T-cell (primary cell): ENCODE measurements at regions not wholly inside any gene's neighbourhood (a gene's known extent, or its start where the extent isn't known, plus 50 kb on each side); places are given as distances from the start of the nearest gene placed in this dataset.

Experiments used
- ATAC-seq, 4 experiments: fragments of 200-7000 bp in 3 of 4; fragments of 150-1000 bp in 1 of 4; cut with Tn5 transposase; replicated peaks in 1 of 4; 1 replicate in 3 of 4; 2 replicates in 1 of 4; pipeline ENCODE4 v1.10.0; 2021; ENCODE audit warnings: moderate library complexity in 3 of 4, mild to moderate bottlenecking in 2 of 4, moderate number of reproducible peaks in 1 of 4
- CTCF ChIA-PET, 2 donors: fragments of 300-600 bp; sonication (Branson Sonifier 250); formaldehyde crosslinking; loops; one replicate each; lab custom pipeline; 2022; ENCODE audit warnings: antibody characterized with exemption in 2 of 2; lab: Charles Lee
- POLR2A ChIA-PET, 2 donors: fragments of 300-600 bp; sonication (Branson Sonifier 250); formaldehyde crosslinking; loops; one replicate each; lab custom pipeline; 2022; ENCODE audit warnings: antibody characterized with exemption in 2 of 2; lab: Charles Lee
- DNase-seq, 35 experiments: peaks; one replicate each; pipeline versions ENCODE4 v3.0.0 to v3.0.0-alpha.2; 2013 to 2023
- H3K27ac ChIP-seq: one replicate; pipeline ENCODE4 v1.5.1; 2013; ENCODE audit warnings: low read length
- H3K27me3 ChIP-seq, 2 experiments: replicated peaks in 1 of 2; 1 replicate in 1 of 2; 2 replicates in 1 of 2; pipeline versions ENCODE4 v1.6.1 to v1.7.0; 2013; ENCODE audit warnings: low read length in 1 of 2, mixed read lengths in 1 of 2; ENCODE audit not compliant: control insufficient read depth in 2 of 2, insufficient read depth in 2 of 2; ENCODE audit errors: extremely low read depth in 1 of 2
- H3K36me3 ChIP-seq, 2 donors: 1 replicate in 1 of 2; 2 replicates in 1 of 2; pipeline versions ENCODE4 v1.6.1 to v1.7.0; 2013; ENCODE audit warnings: low read length in 1 of 2; ENCODE audit not compliant: control insufficient read depth in 2 of 2, insufficient read depth in 1 of 2; ENCODE audit errors: extremely low read depth in 1 of 2
- H3K4me1 ChIP-seq, 2 experiments: 1 replicate in 1 of 2; 2 replicates in 1 of 2; pipeline versions ENCODE4 v1.6.1 to v1.7.0; 2013; ENCODE audit warnings: low read length in 2 of 2, mixed read lengths in 1 of 2; ENCODE audit not compliant: insufficient read depth in 2 of 2, control insufficient read depth in 1 of 2; ENCODE audit errors: extremely low read depth in 1 of 2
- H3K4me3 ChIP-seq, 2 donors: 1 replicate in 1 of 2; 2 replicates in 1 of 2; pipeline versions ENCODE4 v1.5.1 to v1.7.0; 2013; ENCODE audit warnings: mild to moderate bottlenecking in 2 of 2, low read length in 1 of 2, moderate library complexity in 1 of 2; ENCODE audit not compliant: control insufficient read depth in 1 of 2; ENCODE audit errors: extremely low read depth in 1 of 2
- H3K9me3 ChIP-seq: 2 replicates; pipeline ENCODE4 v1.7.0; 2013
- H3K27ac Mint-ChIP-seq, 2 donors: one replicate each; pipeline ENCODE4 v1.8.0; 2020 to 2021; ENCODE audit warnings: mild to moderate bottlenecking in 2 of 2, mixed read lengths in 2 of 2
- H3K27me3 Mint-ChIP-seq, 2 donors: one replicate each; pipeline ENCODE4 v1.8.0; 2021 to 2022; ENCODE audit warnings: mixed read lengths in 2 of 2
- H3K36me3 Mint-ChIP-seq: one replicate; pipeline ENCODE4 v1.8.0; 2021; ENCODE audit warnings: mixed read lengths
- H3K4me1 Mint-ChIP-seq, 3 donors: one replicate each; pipeline ENCODE4 v1.8.0; 2020 to 2022; ENCODE audit warnings: mixed read lengths in 3 of 3, mild to moderate bottlenecking in 1 of 3
- H3K4me3 Mint-ChIP-seq, 3 donors: one replicate each; pipeline ENCODE4 v1.8.0; 2020 to 2022; ENCODE audit warnings: mild to moderate bottlenecking in 3 of 3, mixed read lengths in 3 of 3, moderate library complexity in 3 of 3
- H3K9me3 Mint-ChIP-seq, 3 donors: one replicate each; pipeline ENCODE4 v1.8.0; 2020 to 2022; ENCODE audit warnings: mixed read lengths in 3 of 3
- WGBS: methylation state at CpG from one replicate; pipeline ENCODE4 v1.1.5; 2013; ENCODE audit warnings: missing lambda C conversion rate; ENCODE audit not compliant: insufficient coverage; 5-methylcytosine and 5-hydroxymethylcytosine counted together

DNA sequence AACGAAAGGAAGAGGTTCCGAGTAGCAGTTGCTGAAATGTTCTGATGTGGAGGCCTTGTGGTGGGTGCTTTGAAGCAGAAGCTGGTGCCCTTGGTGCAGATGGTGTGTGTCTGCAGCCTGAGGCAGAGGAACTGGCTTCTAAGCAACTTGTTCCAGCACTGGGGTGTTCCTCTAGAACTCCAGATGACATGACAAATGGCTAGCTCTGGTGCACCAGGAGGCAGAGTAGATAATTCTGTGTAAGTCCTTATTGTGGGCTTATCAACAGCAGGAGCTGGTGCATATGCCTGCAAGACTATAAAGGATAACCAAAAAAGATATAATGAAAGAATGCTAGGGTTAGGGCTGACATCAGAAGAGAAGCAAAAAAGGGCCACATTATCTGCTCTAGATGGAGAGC, 76.5 kb downstream of the ARL5B start:
- no peak overlapping the region for H3K27ac ChIP-seq
- ChIA-PET CTCF (no interaction called here), POLR2A (no interaction called here)
- H3K4me3 ChIP-seq = no peak overlapping the region
- no peak for ATAC-seq
- Mint-ChIP-seq H3K4me1 (no peaks in the 10 kb centered on the region), H3K27me3 (peaks cover 3 to 16% of the 10 kb centered on the region in 2 donors), H3K36me3 (no peaks in the 10 kb centered on the region), H3K9me3 (peaks cover 0 to 3% (median 0%) of the 10 kb centered on the region in 3 donors), H3K4me3 (no peak overlapping the region), H3K27ac (no peak overlapping the region)
- H3K4me1 ChIP-seq = no peaks in the 10 kb centered on the region
- no peaks in the 10 kb centered on the region for H3K9me3 ChIP-seq
- peaks cover 0 to 2% of the 10 kb centered on the region in 2 experiments for H3K27me3 ChIP-seq
- 94% methylated on average over 2 of the region's 2 CpGs for WGBS
- no peaks in the 10 kb centered on the region for H3K36me3 ChIP-seq
- no peak for DNase-seq

- H3K4me3 Mint-ChIP-seq = no peak overlapping the region
- H3K4me3 ChIP-seq = no peak overlapping the region
- CTCF ChIA-PET = no interaction called here
- DNase-seq = no peak
- peaks cover 3 to 16% of the 10 kb centered on the region in 2 donors for H3K27me3 Mint-ChIP-seq
- peaks cover 0 to 2% of the 10 kb centered on the region in 2 experiments for H3K27me3 ChIP-seq
- POLR2A ChIA-PET = no interaction called here
- peaks cover 0 to 8% (median 0%) of the 10 kb centered on the region in 3 donors for H3K9me3 Mint-ChIP-seq
- no peaks in the 10 kb centered on the region for H3K9me3 ChIP-seq
- no peaks in the 10 kb centered on the region for H3K4me1 Mint-ChIP-seq
- H3K4me1 ChIP-seq = no peaks in the 10 kb centered on the region
- no peak overlapping the region for H3K27ac Mint-ChIP-seq
- no peaks in the 10 kb centered on the region for H3K36me3 ChIP-seq
- no peak overlapping the region for H3K27ac ChIP-seq
- ATAC-seq = no peak
- WGBS = 40% methylated on average over 1 of the region's 2 CpGs
- no peaks in the 10 kb centered on the region for H3K36me3 Mint-ChIP-seq
These were observed 78.0 kb downstream of the ARL5B start for GRCh38 chr10:18737236-18737635.

DNA sequence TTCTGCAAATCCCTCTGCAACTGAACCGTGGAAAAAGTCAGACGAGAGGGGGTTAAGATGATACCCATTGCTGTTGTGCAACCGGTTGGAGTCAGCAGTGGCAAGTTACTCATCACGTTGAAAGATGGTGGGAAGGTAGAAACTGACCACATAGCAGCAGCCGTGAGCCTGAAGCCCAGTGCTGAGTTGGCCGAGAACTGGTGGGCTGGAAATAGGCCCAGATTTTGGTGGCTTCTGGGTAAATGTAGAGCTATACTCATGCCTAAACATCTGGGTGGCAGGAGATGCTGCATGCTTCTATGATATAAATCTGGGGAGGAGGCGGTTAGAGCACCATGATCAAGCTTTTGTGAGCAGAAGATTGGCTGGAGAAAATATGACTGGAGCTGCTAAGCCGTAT, 78.6 kb downstream of the ARL5B start:
- Mint-ChIP-seq H3K27ac (no peak overlapping the region), H3K4me3 (no peak overlapping the region), H3K9me3 (peaks cover 0 to 8% (median 0%) of the 10 kb centered on the region in 3 donors), H3K27me3 (peaks cover 3 to 16% of the 10 kb centered on the region in 2 donors), H3K36me3 (no peaks in the 10 kb centered on the region), H3K4me1 (no peaks in the 10 kb centered on the region)
- DNase-seq (no peak), ATAC-seq (no peak)
- WGBS = 76% methylated on average over 8 of the region's 8 CpGs
- Histone ChIP-seq H3K27me3 (peaks cover 0 to 2% of the 10 kb centered on the region in 2 experiments), H3K4me1 (no peaks in the 10 kb centered on the region), H3K9me3 (no peaks in the 10 kb centered on the region), H3K27ac (no peak overlapping the region), H3K4me3 (no peak overlapping the region), H3K36me3 (no peaks in the 10 kb centered on the region)
- ChIA-PET POLR2A (no interaction called here), CTCF (no interaction called here)

DNA sequence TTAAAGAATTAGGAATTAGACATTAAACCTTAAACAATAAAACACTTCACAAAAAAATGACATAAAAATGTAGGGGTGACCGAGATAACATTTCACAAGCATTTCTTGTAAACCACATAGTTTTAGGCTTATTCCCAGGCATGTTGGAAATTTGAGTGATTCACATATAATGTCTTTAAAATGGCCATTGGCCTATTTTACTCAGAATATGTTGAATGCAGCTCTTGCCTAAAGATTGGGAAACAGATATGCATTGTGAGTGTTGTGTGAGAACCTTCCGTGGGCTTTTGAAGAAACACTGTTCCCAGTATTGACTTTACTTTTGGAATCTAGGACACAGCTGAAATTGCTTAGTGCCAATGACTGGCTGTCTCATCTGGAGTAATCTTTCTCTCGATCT, 79.6 kb downstream of the ARL5B start:
- DNase-seq (no peak), ATAC-seq (no peak)
- Mint-ChIP-seq H3K4me3 (no peak overlapping the region), H3K27ac (no peak overlapping the region), H3K27me3 (peaks cover 3 to 16% of the 10 kb centered on the region in 2 donors), H3K4me1 (no peaks in the 10 kb centered on the region), H3K36me3 (no peaks in the 10 kb centered on the region), H3K9me3 (peaks cover 0 to 8% (median under 1%) of the 10 kb centered on the region in 3 donors)
- Histone ChIP-seq H3K27me3 (peaks cover 0 to 2% of the 10 kb centered on the region in 2 experiments), H3K27ac (no peak overlapping the region), H3K4me3 (no peak overlapping the region), H3K9me3 (no peaks in the 10 kb centered on the region), H3K4me1 (no peaks in the 10 kb centered on the region), H3K36me3 (no peaks in the 10 kb centered on the region)
- WGBS = 60% methylated on average over 1 of the region's 3 CpGs
- POLR2A ChIA-PET = no interaction called here
- CTCF ChIA-PET = no interaction called here

DNA sequence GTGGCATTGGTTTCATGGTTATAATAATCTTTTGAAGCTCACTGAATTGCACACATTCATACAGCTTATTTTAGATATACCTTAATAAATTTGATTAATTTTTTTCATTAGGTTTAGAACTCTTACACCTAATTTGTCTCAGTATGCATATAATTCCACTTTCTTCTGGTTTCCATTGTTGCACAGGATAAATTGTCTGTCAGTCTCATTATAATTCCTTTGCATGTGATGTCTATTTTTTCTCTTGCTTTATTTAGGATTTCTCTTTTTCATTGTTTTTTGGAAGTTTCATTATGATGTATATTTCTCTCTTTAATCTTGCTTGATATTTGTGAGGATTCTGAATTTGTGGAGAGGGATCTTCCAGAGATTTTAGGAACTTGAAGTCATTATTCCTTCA, 84.7 kb downstream of the ARL5B start:
- no peaks in the 10 kb centered on the region for H3K9me3 ChIP-seq
- H3K36me3 ChIP-seq = no peaks in the 10 kb centered on the region
- no peaks in the 10 kb centered on the region for H3K4me1 ChIP-seq
- Mint-ChIP-seq H3K27me3 (peaks cover 0 to 3% of the 10 kb centered on the region in 2 donors), H3K27ac (no peak overlapping the region), H3K4me1 (no peaks in the 10 kb centered on the region), H3K36me3 (no peaks in the 10 kb centered on the region), H3K9me3 (peaks cover 6 to 13% (median 10%) of the 10 kb centered on the region in 3 donors), H3K4me3 (no peak overlapping the region)
- H3K4me3 ChIP-seq = no peak overlapping the region
- no peak overlapping the region for H3K27ac ChIP-seq
- DNase-seq = no peak
- ChIA-PET POLR2A (no interaction called here), CTCF (no interaction called here)
- no peak for ATAC-seq
- H3K27me3 ChIP-seq = no peaks in the 10 kb centered on the region

DNA sequence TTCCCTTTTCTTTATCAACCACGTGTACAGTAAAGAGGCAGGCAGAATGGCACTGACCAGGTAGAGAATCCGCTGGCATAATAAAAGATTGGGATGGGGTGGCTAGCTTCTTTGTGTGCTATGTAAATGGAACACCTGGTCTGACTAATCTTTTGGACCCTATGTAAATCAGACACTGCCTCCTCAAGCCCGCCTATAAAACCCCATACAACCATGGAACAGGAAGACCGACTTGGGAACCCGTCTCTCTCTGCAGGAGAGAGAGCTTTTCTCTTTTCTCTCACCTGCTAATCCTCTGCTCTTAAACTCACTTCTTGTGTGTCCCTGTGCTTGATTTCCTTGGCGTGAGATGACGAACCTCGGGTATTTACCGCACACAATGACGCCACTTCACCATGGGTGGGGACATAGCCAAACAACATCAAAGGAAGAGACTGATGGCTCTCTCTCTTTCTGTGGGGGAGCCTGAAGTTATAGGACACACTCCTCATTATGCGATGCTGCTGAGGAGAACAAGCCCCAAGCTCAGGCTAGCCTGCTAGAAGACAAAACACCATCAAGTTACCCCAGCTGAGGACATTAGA, 94.2 kb downstream of the ARL5B start:
- no peak overlapping the region for H3K27ac Mint-ChIP-seq
- H3K36me3 ChIP-seq = no peaks in the 10 kb centered on the region
- no peaks in the 10 kb centered on the region for H3K36me3 Mint-ChIP-seq
- H3K27me3 ChIP-seq = no peaks in the 10 kb centered on the region
- 87% methylated on average over 3 of the region's 11 CpGs for whole genome bisulfite sequencing
- DNase-seq (no peak), ATAC-seq (no peak)
- no peak overlapping the region for H3K27ac ChIP-seq
- no peaks in the 10 kb centered on the region for H3K4me1 Mint-ChIP-seq
- no peaks in the 10 kb centered on the region for H3K9me3 ChIP-seq
- no peak overlapping the region for H3K4me3 Mint-ChIP-seq
- ChIA-PET CTCF (no interaction called here), POLR2A (no interaction called here)
- no peaks in the 10 kb centered on the region for H3K9me3 Mint-ChIP-seq
- H3K4me3 ChIP-seq = no peak overlapping the region
- H3K27me3 Mint-ChIP-seq = peaks cover 0 to 11% of the 10 kb centered on the region in 2 donors
- H3K4me1 ChIP-seq = no peaks in the 10 kb centered on the region

- H3K4me3 Mint-ChIP-seq = no peak overlapping the region
- H3K36me3 Mint-ChIP-seq = no peaks in the 10 kb centered on the region
- DNase-seq = no peak
- H3K27ac Mint-ChIP-seq = no peak overlapping the region
- 71% methylated on average over 1 of the region's 1 CpG for WGBS
- no peak for ATAC-seq
- POLR2A ChIA-PET = no interaction called here
- Histone ChIP-seq H3K4me3 (no peak overlapping the region), H3K27ac (no peak overlapping the region), H3K36me3 (no peaks in the 10 kb centered on the region), H3K9me3 (no peaks in the 10 kb centered on the region), H3K4me1 (no peaks in the 10 kb centered on the region), H3K27me3 (no peaks in the 10 kb centered on the region)
- peaks cover 0 to 4% of the 10 kb centered on the region in 2 donors for H3K27me3 Mint-ChIP-seq
- H3K4me1 Mint-ChIP-seq = no peaks in the 10 kb centered on the region
- CTCF ChIA-PET = no interaction called here
- no peaks in the 10 kb centered on the region for H3K9me3 Mint-ChIP-seq
These were observed 100.3 kb downstream of the ARL5B start for GRCh38 chr10:18759575-18759974.
